A673 (cell line): ENCODE measurements at regions not wholly inside any gene's neighbourhood (a gene's known extent, or its start where the extent isn't known, plus 50 kb on each side); places are given as distances from the start of the nearest gene placed in this dataset.

Experiments used
- BruUV-seq: library from RNA; stranded (reverse); fragments of 400-500 nt; replicated peaks from 2 replicates; lab custom pipeline; 2021; lab: Mats Ljungman, UMichigan
- CTCF ChIA-PET: fragments of 300-600 bp; sonication (Branson Sonifier 250); formaldehyde crosslinking; loops from one replicate; lab custom pipeline; 2022; ENCODE audit warnings: antibody characterized with exemption; lab: Charles Lee
- POLR2A ChIA-PET: fragments of 300-600 bp; sonication (Branson Sonifier 250); formaldehyde crosslinking; loops from one replicate; lab custom pipeline; 2022; ENCODE audit warnings: antibody characterized with exemption; ENCODE audit not compliant: low non-redundant PET; lab: Charles Lee
- DNase-seq: peaks from one replicate; pipeline ENCODE4 v3.0.0-alpha.2; 2015; ENCODE audit warnings: low spot score
- H3K27ac ChIP-seq: fragments of 200-600 bp; sonication (generic); 2 replicates; pipeline ENCODE4 v1.5.1; 2016; ENCODE audit warnings: mixed run types, low read depth, mild to moderate bottlenecking, mixed read lengths, antibody characterized with exemption, low read length; ENCODE audit not compliant: poor library complexity, severe bottlenecking
- H3K27me3 ChIP-seq: fragments of 200-600 bp; sonication (generic); replicated peaks from 2 replicates; pipeline ENCODE4 v1.6.1; 2017; ENCODE audit warnings: mixed run types, low read depth, mild to moderate bottlenecking, mixed read lengths, antibody characterized with exemption, low read length; ENCODE audit not compliant: insufficient read depth, poor library complexity
- H3K36me3 ChIP-seq: fragments of 200-600 bp; sonication (generic); 2 replicates; pipeline ENCODE4 v1.6.1; 2016; ENCODE audit warnings: mixed run types, mild to moderate bottlenecking, mixed read lengths, antibody characterized with exemption, low read length; ENCODE audit not compliant: insufficient read depth, poor library complexity, severe bottlenecking
- H3K4me1 ChIP-seq: fragments of 200-600 bp; sonication (generic); 2 replicates; pipeline ENCODE4 v1.6.1; 2017; ENCODE audit warnings: mixed run types, mild to moderate bottlenecking, mixed read lengths, antibody characterized with exemption, low read length; ENCODE audit not compliant: insufficient read depth, poor library complexity, severe bottlenecking
- H3K4me3 ChIP-seq: fragments of 200-600 bp; sonication (generic); 2 replicates; pipeline ENCODE4 v1.5.1; 2016; ENCODE audit warnings: low read depth, mixed run types, mild to moderate bottlenecking, mixed read lengths, low read length; ENCODE audit not compliant: poor library complexity, severe bottlenecking
- H3K9me3 ChIP-seq: fragments of 200-600 bp; sonication (generic); 2 replicates; pipeline ENCODE4 v1.6.1; 2016; ENCODE audit warnings: mixed run types, low read depth, mild to moderate bottlenecking, mixed read lengths, antibody characterized with exemption, low read length; ENCODE audit not compliant: poor library complexity, severe bottlenecking
- CTCF ChIP-seq: fragments of 300-800, 200-600 bp; sonication (generic); conservative IDR thresholded peaks from 2 replicates; pipeline ENCODE4 v1.5.1; 2017; ENCODE audit warnings: low read depth, mild to moderate bottlenecking, antibody characterized with exemption, low read length, moderate library complexity, mixed read lengths
- EZH2 ChIP-seq: fragments of 200-600 bp; sonication (generic); IDR thresholded peaks from 2 replicates; pipeline ENCODE4 v1.6.1; 2017; ENCODE audit warnings: borderline replicate concordance, low read depth, mild to moderate bottlenecking, mixed read lengths, antibody characterized with exemption, low read length; ENCODE audit not compliant: poor library complexity, severe bottlenecking
- intact Hi-C: fragments of 100-400 bp; cut with micrococcal nuclease; formaldehyde crosslinking; loops from one replicate; pipeline ENCODE4 v1.10.0; 2022; ENCODE audit not compliant: unreplicated experiment

- TF ChIP-seq EZH2 (no peak), CTCF (no peak)
- intact Hi-C loops = no loop called here
- no peak overlapping the region for H3K27ac ChIP-seq
- no TSS peak for BruUV-seq
- no peaks in the 10 kb centered on the region for H3K4me1 ChIP-seq
- CTCF ChIA-PET = no interaction called here
- no peak overlapping the region for H3K4me3 ChIP-seq
- no peaks in the 10 kb centered on the region for H3K36me3 ChIP-seq
- H3K9me3 ChIP-seq = no peaks in the 10 kb centered on the region
- H3K27me3 ChIP-seq = no peaks in the 10 kb centered on the region
- POLR2A ChIA-PET = no interaction called here
- no peak for DNase-seq
These were observed 101.7 kb upstream of the ZNF236 start for GRCh38 chr18:76720683-76721082.

GRCh38 chr18:76715012-76715610, 107.2 kb upstream of the ZNF236 start:
- ChIA-PET CTCF (no interaction called here), POLR2A (no interaction called here)
- Histone ChIP-seq H3K4me1 (no peaks in the 10 kb centered on the region), H3K36me3 (no peaks in the 10 kb centered on the region), H3K27ac (no peak overlapping the region), H3K9me3 (no peaks in the 10 kb centered on the region), H3K4me3 (no peak overlapping the region), H3K27me3 (no peaks in the 10 kb centered on the region)
- DNase-seq = no peak
- TF ChIP-seq EZH2 (no peak), CTCF (no peak)
- BruUV-seq = no TSS peak
- intact Hi-C loops = no loop called here

GRCh38 chr18:76713432-76713831, 108.9 kb upstream of the ZNF236 start:
- no peaks in the 10 kb centered on the region for H3K27me3 ChIP-seq
- POLR2A ChIA-PET = no interaction called here
- H3K9me3 ChIP-seq = no peaks in the 10 kb centered on the region
- intact Hi-C loops = no loop called here
- no peak for TF ChIP-seq EZH2
- TF ChIP-seq CTCF = no peak
- no peak for DNase-seq
- no peaks in the 10 kb centered on the region for H3K4me1 ChIP-seq
- H3K27ac ChIP-seq = no peak overlapping the region
- CTCF ChIA-PET = no interaction called here
- no peak overlapping the region for H3K4me3 ChIP-seq
- no peaks in the 10 kb centered on the region for H3K36me3 ChIP-seq
- BruUV-seq = no TSS peak
